ENCODE measurements at regions not wholly inside any gene's neighbourhood (a gene's known extent, or its start where the extent isn't known, plus 50 kb on each side); places are given as distances from the start of the nearest gene placed in this dataset.

- no peaks in the 10 kb centered on the region for H3K79me2 ChIP-seq (ENCODE audit: control insufficient read depth, insufficient read depth, low read length)
- FAIRE-seq (no peak), DNase-seq (ENCODE audit: low read depth, low spot score) (no peak)
- no peaks in the 10 kb centered on the region for H3K9me1 ChIP-seq (ENCODE audit: control insufficient read depth, extremely low read depth, insufficient read depth, low read length)
- no peak overlapping the region for H3K4me3 ChIP-seq (ENCODE audit: control insufficient read depth in 2 of 3, extremely low read depth in 1 of 3, insufficient read depth in 2 of 3, low read depth in 1 of 3, low read length in 3 of 3)
- peaks cover 21% of the 10 kb centered on the region for H3K4me1 ChIP-seq (ENCODE audit: control insufficient read depth, extremely low read depth, insufficient read depth, low read length)
- no peaks in the 10 kb centered on the region for H3K27me3 ChIP-seq (ENCODE audit: control insufficient read depth, extremely low read depth, insufficient read depth, low read length)
- H3K9me3 ChIP-seq (ENCODE audit: control insufficient read depth, low read depth, low read length): no peaks in the 10 kb centered on the region
- no peaks in the 10 kb centered on the region for H3K36me3 ChIP-seq (ENCODE audit: control insufficient read depth in 2 of 2, extremely low read depth in 1 of 2, insufficient read depth in 2 of 2, low read length in 2 of 2)
- dilution Hi-C loops (cut with MboI; ENCODE audit: extremely low pct_ligation_motif_present, low sequenced_read_pairs): no loop called here
- H3K27ac ChIP-seq (ENCODE audit: control insufficient read depth, insufficient read depth, low read length): no peak overlapping the region
- TF ChIP-seq CTCF (optimal IDR thresholded peaks at IDR 0.05 in 1 of 3, IDR thresholded peaks at IDR 0.05 in 1 of 3, conservative IDR thresholded peaks at IDR 0.05 in 1 of 3; ENCODE audit: extremely low read depth in 1 of 3, insufficient read depth in 2 of 3, low read length in 3 of 3): no peak
- TF ChIP-seq EZH2 (IDR thresholded peaks at IDR 0.05; ENCODE audit: low read length): no peak
- H3K4me2 ChIP-seq (ENCODE audit: control insufficient read depth, extremely low read depth, insufficient read depth, low read depth, low read length): no peak overlapping the region
- no peak overlapping the region for H2AFZ ChIP-seq (ENCODE audit: control insufficient read depth, low read length)
- no peaks in the 10 kb centered on the region for H4K20me1 ChIP-seq (ENCODE audit: control insufficient read depth, extremely low read depth, insufficient read depth, low read length)
- H3K9ac ChIP-seq (ENCODE audit: control insufficient read depth, extremely low read depth, insufficient read depth, low read length): no peak overlapping the region
Measured at GRCh38 chr6:138025528-138025978, 81.7 kb downstream of the PERP start.

- Histone ChIP-seq H2AFZ (ENCODE audit: control insufficient read depth, low read length) (no peak overlapping the region), H3K4me1 (ENCODE audit: control insufficient read depth, extremely low read depth, insufficient read depth, low read length) (peaks cover 29% of the 10 kb centered on the region), H3K4me2 (ENCODE audit: control insufficient read depth, extremely low read depth, insufficient read depth, low read depth, low read length) (no peak overlapping the region), H3K9me1 (ENCODE audit: control insufficient read depth, extremely low read depth, insufficient read depth, low read length) (no peaks in the 10 kb centered on the region), H3K4me3 (ENCODE audit: control insufficient read depth in 2 of 3, extremely low read depth in 1 of 3, insufficient read depth in 2 of 3, low read depth in 1 of 3, low read length in 3 of 3) (no peak overlapping the region), H3K79me2 (ENCODE audit: control insufficient read depth, insufficient read depth, low read length) (no peaks in the 10 kb centered on the region), H3K36me3 (ENCODE audit: control insufficient read depth in 2 of 2, extremely low read depth in 1 of 2, insufficient read depth in 2 of 2, low read length in 2 of 2) (no peaks in the 10 kb centered on the region), H3K27me3 (ENCODE audit: control insufficient read depth, extremely low read depth, insufficient read depth, low read length) (no peaks in the 10 kb centered on the region), H3K9ac (ENCODE audit: control insufficient read depth, extremely low read depth, insufficient read depth, low read length) (no peak overlapping the region), H3K27ac (ENCODE audit: control insufficient read depth, insufficient read depth, low read length) (no peak overlapping the region), H4K20me1 (ENCODE audit: control insufficient read depth, extremely low read depth, insufficient read depth, low read length) (no peaks in the 10 kb centered on the region), H3K9me3 (ENCODE audit: control insufficient read depth, low read depth, low read length) (no peaks in the 10 kb centered on the region)
- DNase-seq (ENCODE audit: low read depth, low spot score) (no peak), FAIRE-seq (no peak)
- dilution Hi-C loops (cut with MboI; ENCODE audit: extremely low pct_ligation_motif_present, low sequenced_read_pairs): no loop called here
- no peak for TF ChIP-seq CTCF (optimal IDR thresholded peaks at IDR 0.05 in 1 of 3, IDR thresholded peaks at IDR 0.05 in 1 of 3, conservative IDR thresholded peaks at IDR 0.05 in 1 of 3; ENCODE audit: extremely low read depth in 1 of 3, insufficient read depth in 2 of 3, low read length in 3 of 3)
- TF ChIP-seq EZH2 (IDR thresholded peaks at IDR 0.05; ENCODE audit: low read length): no peak
Measured at GRCh38 chr6:138026342-138026741, 80.9 kb downstream of the PERP start.
